Amniotic stem cell (primary cell): ENCODE measurements at regions not wholly inside any gene's neighbourhood (a gene's known extent, or its start where the extent isn't known, plus 50 kb on each side); places are given as distances from the start of the nearest gene placed in this dataset.
"Not testable (repeated sequence)": the region's sequence is repeated elsewhere in the genome, so short reads cannot be mapped to it uniquely, and the experiment has no call there.

Experiments
- DNase-seq: peaks from one replicate; lab custom pipeline; 2025; lab: John Stamatoyannopoulos, UW

DNA sequence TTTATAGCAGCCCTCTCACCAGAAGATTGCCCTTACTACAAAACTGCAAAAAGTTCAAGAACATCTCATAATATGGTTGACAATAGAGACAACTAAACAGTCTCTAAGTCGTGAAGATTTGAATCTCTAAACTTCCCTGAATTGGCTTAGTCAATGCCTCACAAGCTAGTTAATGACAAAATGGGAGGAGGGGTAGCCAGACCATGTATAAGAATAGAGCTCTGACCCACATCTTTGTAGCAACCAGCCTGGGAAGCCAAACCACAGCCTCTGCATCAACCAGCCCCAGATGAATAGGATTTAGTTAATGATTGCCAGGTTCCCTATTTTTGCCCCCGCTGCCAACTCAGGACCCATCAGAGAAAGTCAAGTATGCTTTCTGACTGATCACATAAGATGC is 1265.9 kb upstream of the PCDH10 start:
- DNase-seq = not testable (repeated sequence)

DNA sequence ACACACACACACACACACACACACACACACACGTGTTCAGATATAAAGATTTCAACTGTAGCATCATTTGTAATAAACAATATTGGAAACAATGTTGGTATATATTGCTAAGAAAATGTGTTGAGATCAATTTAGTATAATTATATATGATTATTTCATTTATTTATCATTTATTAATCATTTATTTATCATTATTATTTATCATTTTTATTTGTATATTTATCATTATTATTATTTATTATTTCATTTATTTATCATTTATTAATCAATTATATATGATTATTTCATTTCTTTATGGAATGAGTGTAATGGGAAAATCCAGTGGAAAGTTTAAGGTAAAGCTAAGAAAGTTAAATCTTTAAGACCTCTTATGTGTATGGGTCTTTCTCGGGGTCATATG is 1223.4 kb upstream of the PCDH10 start:
- not testable (repeated sequence) for DNase-seq

DNA sequence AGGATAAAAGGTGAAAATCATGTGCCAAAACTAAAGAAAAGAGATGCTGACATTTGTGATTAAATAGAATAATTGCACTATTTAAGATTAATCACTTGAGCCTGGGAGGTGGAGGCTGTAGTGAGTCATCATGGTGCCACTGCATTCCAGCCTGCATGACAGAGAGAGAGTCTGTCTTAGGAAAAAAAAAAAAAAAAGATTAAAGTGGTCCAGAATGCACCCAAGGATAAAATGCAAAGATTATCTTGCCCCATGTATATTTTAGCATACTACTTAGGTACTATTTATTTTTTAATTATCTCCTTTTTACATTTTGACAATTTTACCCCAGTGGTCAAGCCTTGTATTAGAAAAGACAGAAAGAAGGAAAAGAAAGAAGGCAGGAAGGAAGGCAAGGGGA is 1181.4 kb upstream of the PCDH10 start:
- not testable (repeated sequence) for DNase-seq

DNA sequence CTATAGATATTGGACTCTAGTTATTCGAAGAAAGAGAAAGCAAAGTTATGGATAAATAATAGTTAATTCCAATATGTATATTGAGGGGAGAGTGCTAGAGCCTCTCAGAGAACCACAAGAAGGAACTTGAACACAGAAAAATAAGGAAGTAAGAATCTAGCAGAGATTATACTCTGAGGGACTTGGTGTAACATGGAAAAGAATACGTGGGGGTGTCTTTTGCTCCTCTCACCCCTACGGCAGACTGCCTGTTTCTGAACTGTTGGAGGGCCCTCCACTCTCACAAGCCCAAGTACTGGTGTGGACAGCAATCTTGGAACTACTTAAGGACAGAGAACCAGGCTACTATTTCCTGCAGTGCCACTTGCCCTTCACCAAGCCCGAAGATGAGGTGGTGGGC is 1174.4 kb upstream of the PCDH10 start:
- no peak for DNase-seq

DNA sequence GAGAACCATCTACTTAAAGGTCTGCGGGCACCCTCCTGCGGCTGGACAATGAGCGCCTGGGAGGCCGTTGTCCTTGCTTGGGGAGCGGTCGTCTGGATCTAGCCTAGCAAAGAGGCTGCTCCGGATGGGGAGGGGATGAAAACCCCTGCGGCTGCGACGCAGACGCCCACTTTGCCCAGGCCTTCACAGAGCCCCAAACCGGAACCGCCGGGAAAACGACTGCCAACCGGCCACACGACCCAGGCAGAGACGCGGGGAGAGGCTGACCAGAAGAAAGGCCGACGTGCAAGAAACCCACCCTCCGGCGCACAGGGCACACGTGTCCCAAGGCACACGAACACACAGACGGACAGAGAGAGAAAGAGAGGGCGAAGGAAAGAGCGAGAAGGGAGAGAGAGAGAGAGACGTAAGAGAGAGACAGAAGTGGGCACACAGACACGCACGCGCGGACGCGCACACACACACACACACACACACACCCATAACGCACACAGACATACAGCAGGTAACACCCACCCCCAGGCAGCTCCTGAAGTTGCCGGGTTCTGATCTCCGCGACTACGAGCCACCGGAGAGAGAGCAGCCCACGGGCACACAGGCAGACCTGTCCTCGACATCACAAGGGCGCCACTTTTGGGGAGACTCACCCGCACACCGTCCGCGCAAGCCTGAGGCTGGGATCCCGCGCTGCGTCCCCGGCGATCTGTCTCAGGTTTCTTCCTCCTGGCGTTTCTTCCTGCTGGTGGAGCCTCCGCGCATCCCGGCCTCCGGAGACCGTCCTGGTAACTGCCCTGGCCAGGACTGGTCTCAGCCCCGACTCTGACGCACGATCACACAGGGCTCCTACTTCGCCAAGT is 1173.6 kb upstream of the PCDH10 start:
- not testable (repeated sequence) for DNase-seq

DNA sequence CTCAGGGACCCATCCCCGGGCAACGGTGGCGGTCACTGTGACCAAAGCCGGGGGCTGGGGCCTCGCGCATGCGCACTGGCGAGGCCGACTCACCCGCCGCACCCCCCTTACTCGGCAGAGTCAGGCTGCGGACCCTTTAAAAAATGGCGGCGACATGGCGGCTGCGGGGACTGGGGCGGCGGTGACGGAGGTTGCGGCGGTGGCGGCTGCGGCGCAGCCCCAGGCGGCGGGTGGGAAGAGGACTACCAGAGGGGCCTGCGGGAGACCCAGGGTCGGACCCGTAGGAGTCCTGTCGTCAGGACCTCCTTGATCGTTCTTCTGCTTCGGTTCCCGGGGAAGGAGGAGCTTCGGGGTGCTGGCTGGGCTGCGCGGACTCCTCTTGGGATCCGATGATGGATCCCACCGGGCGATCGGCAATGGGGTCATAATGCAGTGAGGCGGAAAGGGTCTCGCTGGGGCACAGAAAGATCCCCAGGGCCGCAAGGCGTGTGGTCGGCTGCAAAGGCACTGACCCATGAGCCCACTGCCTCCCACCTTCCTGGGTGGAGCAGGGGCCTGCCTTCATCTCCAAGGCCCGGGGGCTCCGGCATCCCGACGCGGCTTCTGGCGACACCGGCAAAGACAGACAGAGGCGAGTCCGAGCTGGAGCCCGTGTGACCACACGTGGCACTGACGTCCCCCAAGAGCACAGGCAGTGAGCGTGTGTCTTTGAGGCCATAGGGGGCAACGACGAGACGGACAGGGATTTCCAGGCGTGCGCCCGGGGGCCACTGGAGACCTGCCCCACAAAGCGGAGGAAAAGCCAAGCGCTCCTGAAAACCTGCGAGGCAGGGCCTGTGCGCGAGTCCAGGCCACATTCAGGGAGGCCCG is 1172.7 kb upstream of the PCDH10 start:
- DNase-seq = not testable (repeated sequence)

DNA sequence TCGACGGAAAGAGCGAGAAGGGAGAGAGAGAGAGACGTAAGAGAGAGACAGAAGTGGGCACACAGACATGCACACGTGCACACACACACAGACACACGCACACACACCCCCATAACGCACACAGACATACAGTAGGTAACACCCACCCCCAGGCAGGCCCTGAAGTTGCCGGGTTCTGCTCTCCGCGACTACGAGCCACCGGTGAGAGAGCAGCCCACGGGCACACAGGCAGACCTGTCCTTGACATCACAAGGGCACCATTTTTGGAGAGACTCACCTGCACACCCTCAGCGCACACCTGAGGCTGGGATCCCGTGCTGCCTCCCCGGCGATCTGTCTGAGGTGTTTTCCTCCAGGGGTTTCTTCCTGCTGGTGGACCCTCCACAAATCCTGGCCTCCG is 1171.0 kb upstream of the PCDH10 start:
- DNase-seq = no peak

DNA sequence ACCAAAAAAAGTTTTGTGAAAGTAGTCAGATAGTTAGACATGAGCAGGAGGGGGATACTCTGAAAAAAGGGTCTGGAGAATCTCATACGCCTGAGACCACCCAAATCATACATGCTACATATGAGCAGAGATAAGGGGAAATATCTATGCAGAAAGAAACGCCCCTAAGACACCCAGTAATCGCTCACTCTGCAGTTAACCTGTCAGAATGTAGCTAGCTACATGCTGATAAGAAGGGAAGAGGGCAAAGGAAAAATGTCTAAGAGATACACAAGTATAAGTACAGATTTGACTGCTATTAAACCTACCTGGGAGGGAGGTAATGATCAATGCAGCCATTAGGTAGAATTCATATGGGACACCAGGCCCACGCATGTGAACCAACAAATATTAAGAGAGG is 1159.5 kb upstream of the PCDH10 start:
- no peak for DNase-seq

DNA sequence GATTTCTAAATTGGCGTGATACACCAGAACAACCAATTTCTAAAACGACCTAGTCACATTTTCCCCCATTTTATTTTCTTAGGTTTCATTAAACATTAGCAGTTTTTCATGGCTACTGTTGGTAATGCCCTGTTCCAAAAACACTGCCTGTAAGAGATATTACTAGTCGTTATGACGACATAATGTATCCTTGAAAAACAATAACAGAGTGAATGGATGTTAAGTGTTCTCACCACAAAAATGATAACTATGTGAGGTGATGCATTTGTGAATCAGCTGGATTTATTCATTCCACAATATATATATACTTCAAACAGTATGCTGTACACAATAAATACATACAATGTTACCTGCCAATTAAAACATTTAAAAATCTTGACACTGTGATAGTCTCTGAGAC is 1147.6 kb upstream of the PCDH10 start:
- DNase-seq = no peak

DNA sequence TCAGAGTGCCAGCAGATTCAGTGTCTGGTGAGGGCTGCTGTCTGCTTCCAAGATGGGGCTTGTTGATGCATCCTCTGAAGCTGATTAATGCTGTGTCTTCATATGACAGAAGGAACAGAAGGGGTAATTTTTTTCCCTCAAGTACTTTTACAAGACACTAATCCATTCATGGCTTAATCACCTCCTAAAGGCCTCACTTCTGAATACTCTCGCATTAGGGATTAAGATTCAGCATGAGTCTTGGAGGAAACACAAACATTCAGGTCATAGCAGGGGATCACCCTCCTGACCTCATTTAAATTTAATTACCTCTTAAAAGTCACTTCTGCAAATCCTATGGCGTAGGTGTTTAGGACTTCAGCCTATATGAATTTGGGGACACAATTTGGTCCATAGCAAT is 1145.5 kb upstream of the PCDH10 start:
- DNase-seq = no peak

DNA sequence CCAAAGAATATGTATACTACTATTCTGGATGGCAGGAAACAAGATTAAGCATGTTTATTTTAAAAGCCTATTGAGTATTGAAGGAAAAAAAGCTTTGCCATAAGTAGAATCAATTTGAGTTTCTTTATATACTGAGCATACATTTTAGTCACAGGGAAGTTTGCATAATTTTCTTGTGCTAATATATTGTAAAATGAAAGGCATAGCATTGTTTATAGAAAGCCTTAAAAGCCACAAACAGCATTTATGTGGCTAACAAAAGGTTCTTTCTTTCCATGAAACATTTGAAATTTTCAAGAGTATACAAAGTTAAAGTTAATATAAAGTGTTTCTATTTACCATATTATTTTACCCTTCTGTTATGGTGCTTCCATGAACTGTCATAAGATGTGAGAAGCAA is 1133.8 kb upstream of the PCDH10 start:
- DNase-seq = no peak

DNA sequence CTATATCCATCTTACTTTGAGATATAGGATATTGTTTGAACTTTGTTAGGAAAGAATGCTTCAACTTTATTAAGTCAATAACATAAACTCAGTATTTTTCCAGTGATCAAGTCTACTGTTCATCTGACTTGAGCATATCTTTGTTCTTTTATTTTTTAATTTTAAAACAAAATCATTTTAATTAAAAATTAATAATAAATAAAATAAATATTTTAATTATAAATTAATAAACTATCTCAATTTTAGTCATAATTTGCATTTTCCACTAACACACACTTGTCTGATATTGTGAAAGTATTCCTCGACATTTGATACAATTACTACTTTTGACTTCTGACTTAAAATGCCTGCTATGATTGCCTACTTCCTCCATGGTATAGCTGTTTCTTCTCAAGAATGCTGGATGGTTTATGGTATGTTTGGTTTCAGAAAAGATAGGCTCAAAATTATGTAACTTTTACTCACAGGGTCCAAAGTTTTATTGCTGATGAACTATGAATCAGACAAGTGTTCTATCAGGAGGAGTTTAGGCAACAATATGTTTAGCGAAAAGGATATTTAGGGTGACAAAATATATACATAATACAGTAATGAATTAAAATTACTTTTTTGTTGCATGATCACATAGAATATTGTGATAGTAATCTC is 1132.3 kb upstream of the PCDH10 start:
- no peak for DNase-seq

DNA sequence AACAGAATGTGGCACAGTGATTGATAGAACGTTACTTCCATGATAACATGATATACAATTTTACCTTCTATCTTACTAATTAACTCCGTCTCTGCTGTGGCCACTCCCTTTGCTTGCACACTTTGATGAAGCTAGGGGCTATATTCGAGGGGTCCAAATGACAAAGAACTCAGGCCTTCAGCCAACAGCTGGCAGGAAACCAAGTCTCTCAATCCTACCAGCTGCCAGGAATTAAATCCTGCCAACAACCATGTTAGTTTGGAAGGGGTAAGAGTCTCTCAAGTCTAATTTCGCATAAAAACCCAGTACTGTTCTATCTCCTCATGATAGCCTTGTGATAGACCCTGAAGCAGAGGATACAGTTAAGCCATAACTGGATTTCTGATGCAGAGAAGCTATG is 1122.9 kb upstream of the PCDH10 start:
- DNase-seq = no peak

DNA sequence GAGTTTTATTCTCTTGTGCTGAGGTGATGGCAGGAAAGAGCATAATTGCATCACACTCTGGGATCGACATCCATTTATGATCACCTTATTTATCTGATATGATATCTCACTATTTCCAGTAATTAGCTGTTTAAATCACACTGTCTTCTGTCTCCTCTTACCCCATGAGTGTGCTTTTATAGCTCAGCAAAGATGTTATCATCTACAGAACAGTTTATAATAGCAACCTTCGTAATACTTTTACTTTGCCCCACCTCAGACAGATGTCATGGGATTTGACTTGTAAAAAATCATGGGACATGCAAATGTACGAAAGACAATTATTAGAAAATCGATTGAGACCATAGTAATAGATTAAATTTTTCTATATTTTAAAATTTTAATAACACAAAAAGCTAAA is 1122.3 kb upstream of the PCDH10 start:
- DNase-seq = no peak

DNA sequence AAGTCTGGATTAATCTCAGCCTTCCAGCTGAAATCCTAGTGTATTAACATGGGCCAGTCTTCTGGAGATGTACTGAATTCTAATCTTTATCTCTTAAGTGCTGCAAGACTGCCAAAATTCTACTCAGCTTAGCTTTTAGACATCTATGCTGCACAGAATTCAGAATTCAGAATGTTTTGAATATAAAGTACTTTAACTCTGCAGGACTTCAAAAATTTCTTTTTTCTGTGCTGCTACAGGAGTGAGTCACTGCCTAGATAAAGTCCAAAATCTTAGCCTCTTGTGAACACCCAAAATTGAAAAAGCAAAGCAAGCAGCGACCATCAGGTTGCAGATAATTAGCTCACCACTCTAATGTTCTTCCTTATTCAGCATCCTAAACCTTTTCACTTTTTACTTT is 1092.6 kb upstream of the PCDH10 start:
- DNase-seq = no peak

DNA sequence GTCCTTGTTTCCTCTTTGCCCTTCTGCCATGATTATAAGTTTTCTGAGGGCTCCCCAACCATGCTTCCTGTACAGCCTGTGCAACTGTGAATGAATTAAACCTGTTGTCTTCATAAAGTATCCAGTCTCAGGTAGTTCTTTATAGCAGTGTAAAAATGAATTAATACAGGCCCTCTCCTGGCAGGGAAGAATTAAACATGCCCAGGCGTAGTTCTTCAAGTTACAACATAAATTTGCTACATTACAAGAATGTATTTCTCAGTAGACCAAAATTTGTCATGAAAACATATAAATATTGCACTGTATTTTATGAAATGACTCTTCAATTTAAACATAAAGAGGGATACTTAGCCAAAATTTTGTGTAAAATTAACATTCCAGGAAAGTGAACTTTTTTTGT is 1089.9 kb upstream of the PCDH10 start:
- no peak for DNase-seq

DNA sequence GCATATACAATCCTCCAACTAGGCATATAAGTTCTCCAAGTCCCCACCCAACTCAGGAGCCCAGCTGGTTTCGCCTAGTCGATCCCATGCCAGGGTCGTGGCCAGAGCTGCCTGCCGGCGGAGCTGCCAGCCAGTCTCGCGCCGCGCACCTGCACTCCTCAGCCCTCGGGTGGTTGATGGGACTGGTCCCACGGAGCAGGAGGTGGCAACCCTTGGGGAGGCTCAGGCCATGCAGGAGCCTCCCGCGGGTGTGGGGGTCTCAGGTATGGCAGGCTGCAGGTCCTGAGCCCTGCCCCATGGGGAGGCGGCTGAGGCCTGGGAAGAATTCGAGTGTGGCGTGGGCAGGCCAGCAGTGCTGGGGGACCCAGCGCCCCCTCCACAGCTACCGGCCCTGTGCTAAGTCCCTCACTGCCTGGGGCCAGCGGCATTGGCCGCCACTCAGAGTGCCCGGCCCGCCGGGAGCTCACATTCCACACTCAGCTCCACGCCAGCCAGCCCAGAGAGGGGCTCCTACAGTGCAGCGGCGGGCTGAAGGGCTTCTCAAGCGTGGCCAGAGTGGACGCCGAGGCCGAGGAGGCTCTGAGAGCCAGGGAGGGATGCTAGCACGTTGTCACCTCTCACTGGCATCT is 1086.4 kb upstream of the PCDH10 start:
- DNase-seq = no peak

DNA sequence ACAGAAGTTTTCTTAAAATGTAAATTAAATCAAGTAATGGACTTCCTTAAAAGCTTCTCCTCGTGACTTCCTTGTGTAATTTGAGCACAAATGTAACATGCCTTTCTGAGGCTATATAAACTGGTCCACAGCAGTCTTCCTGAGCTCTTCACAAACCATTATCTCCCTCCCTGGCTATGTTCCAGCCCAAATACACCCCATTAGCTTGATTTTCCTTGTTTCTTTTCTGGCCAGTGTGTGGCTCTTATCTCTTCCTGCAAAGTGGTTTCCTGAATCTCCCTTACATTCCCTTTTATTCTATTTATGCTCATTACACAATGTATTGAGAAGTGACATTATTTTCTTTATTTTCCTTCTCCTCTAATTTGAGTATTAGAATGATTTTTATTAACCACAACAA is 1085.3 kb upstream of the PCDH10 start:
- no peak for DNase-seq

DNA sequence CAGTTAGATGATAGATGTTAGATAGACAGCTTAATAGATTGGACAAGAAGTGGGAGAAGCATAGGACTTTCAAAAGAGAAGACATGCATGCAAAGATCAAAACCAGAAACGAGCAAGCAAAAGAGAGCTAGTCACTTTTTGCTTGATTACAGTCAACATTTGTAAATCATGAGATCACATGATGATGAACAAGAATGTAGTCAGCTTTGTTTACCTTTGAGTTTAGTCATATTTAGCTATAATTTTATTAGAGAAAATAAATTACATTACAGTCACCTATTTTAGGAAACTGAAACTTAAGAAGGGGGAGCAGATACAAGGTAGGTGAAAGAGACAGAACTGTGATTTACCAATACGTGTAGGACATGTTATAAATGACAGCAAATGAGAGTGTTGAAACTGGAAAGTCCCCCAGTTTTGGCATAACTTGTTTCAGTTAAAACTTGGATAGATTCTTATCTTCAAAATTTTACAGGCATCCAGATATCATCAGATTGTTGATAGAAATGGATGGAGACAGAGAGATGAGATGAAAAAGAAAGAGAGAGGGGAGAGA is 1083.1 kb upstream of the PCDH10 start:
- DNase-seq = no peak

DNA sequence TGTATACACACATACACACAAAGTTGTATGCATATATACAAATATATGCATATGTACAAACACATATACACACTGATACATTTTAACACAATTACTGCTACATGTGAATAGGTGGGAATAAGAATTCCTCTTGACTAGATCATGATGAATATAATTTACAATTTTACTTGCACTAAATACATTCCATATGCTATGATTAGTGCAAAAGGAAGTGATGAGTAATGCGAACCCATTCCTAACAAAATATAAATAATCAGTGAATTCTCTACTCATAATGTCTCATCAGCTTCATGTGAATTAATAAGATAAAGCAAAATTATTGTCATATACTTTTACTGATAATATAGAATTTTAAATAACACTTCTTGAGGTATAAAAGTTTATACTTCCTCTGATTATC is 1077.3 kb upstream of the PCDH10 start:
- no peak for DNase-seq

DNA sequence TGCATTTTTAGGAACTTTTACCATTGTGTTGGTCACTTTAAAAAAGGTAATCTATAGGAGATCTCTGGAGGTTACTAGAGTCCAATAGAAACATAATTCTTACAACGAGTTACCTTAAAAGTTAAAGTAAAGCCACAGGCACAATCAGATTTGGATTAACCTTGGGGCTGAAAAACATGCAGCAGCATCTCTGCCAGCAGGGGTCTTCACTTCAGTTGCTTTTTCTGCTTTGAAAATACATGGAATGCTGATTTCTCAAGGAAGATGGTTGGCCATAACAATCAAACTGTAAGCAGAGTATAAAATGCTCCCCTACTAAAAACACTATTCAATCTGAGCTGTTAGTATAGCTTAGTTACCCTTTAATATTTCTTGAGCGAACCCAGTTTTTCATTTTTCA is 1072.3 kb upstream of the PCDH10 start:
- DNase-seq = no peak

DNA sequence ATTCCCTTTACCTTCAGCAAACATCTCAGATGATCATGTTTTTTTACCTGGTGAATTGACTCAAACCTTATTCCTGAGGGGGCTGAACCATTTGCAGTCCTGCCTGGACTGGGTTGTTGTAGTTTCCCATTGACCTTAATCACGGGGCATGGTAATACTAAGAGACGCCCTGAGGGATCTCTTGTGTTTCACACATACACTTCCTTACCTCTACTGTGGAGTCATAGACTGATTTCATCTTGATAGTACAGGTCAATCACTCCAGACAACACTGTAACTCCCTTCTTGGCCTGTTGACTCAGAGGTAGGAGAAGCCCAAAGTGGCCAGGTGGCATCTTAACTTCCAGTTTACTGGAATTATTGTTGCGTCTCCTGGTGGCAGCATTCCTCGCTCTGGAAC is 1064.0 kb upstream of the PCDH10 start:
- DNase-seq = no peak
